MM.1S (cell line): ENCODE measurements at regions not wholly inside any gene's neighbourhood (a gene's known extent, or its start where the extent isn't known, plus 50 kb on each side); places are given as distances from the start of the nearest gene placed in this dataset.

Source experiments
- DNase-seq: peaks from one replicate; pipeline ENCODE4 v3.0.0-alpha.2; 2015
- H2AFZ ChIP-seq: fragments of 300-600 bp; sonication (generic); 2 replicates; pipeline ENCODE4 v1.6.0; 2016; ENCODE audit warnings: antibody characterized with exemption, low read length
- H3F3A ChIP-seq: fragments of 300-600 bp; sonication (generic); 2 replicates; pipeline ENCODE4 v1.6.1; 2016; ENCODE audit warnings: mild to moderate bottlenecking, antibody characterized with exemption, low read length, moderate library complexity, mixed read lengths; ENCODE audit not compliant: insufficient read depth
- H3K27ac ChIP-seq: fragments of 300-600 bp; sonication (generic); 2 replicates; pipeline ENCODE4 v1.5.1; 2016; ENCODE audit warnings: mild to moderate bottlenecking, low read length
- H3K27me3 ChIP-seq: fragments of 300-600 bp; sonication (generic); replicated peaks from 2 replicates; pipeline ENCODE4 v1.6.0; 2016; ENCODE audit warnings: low read length; ENCODE audit not compliant: insufficient read depth
- H3K36me3 ChIP-seq: fragments of 300-600 bp; sonication (generic); replicated peaks from 2 replicates; pipeline ENCODE4 v1.6.1; 2016; ENCODE audit warnings: mild to moderate bottlenecking, low read length, mixed read lengths; ENCODE audit not compliant: insufficient read depth
- H3K4me1 ChIP-seq: fragments of 300-600 bp; sonication (generic); 2 replicates; pipeline ENCODE4 v1.6.1; 2016; ENCODE audit warnings: low read length, mixed read lengths
- H3K4me2 ChIP-seq: fragments of 300-600 bp; sonication (generic); 2 replicates; pipeline ENCODE4 v1.6.0; 2016; ENCODE audit warnings: low read depth, low read length
- H3K4me3 ChIP-seq: fragments of 300-600 bp; sonication (generic); 2 replicates; pipeline ENCODE4 v1.5.1; 2016; ENCODE audit warnings: low read length, mixed read lengths
- H3K79me2 ChIP-seq: fragments of 300-600 bp; sonication (generic); 2 replicates; pipeline ENCODE4 v1.6.1; 2016; ENCODE audit warnings: mixed run types, low read length, mixed read lengths
- H3K9ac ChIP-seq: fragments of 300-600 bp; sonication (generic); 2 replicates; pipeline ENCODE4 v1.6.1; 2016; ENCODE audit warnings: low read length, mixed read lengths
- H3K9me2 ChIP-seq: fragments of 300-600 bp; sonication (generic); replicated peaks from 2 replicates; pipeline ENCODE4 v1.6.1; 2016; ENCODE audit warnings: mild to moderate bottlenecking, low read length, mixed read lengths; ENCODE audit not compliant: insufficient read depth
- H3K9me3 ChIP-seq: fragments of 300-600 bp; sonication (generic); replicated peaks from 2 replicates; pipeline ENCODE4 v1.6.1; 2016; ENCODE audit warnings: mild to moderate bottlenecking, low read length, mixed read lengths; ENCODE audit not compliant: insufficient read depth
- H4K20me1 ChIP-seq: fragments of 300-600 bp; sonication (generic); 2 replicates; pipeline ENCODE4 v1.6.1; 2016; ENCODE audit warnings: mild to moderate bottlenecking, low read length, moderate library complexity, mixed read lengths; ENCODE audit not compliant: insufficient read depth
- CTCF ChIP-seq: fragments of 300-600 bp; sonication (generic); IDR thresholded peaks from 2 replicates; pipeline ENCODE4 v1.5.1; 2016; ENCODE audit warnings: antibody characterized with exemption, low read length, mixed read lengths
- EZH2 ChIP-seq: fragments of 300-600 bp; sonication (generic); optimal IDR thresholded peaks from 2 replicates; pipeline ENCODE3; 2017; ENCODE audit warnings: low read depth, mild to moderate bottlenecking, antibody characterized with exemption, low read length, mixed read lengths
- EZH2phosphoT487 ChIP-seq: fragments of 300-600 bp; sonication (generic); IDR thresholded peaks from 2 replicates; pipeline ENCODE4 v1.6.1; 2018; ENCODE audit warnings: antibody characterized with exemption, low read length

- H3K4me1 ChIP-seq, result no peaks in the 10 kb centered on the region
- H3K9me3 ChIP-seq, result no peaks in the 10 kb centered on the region
- H3K36me3 ChIP-seq, result no peaks in the 10 kb centered on the region
- H3K79me2 ChIP-seq, result no peaks in the 10 kb centered on the region
- no peaks in the 10 kb centered on the region for H3K27me3 ChIP-seq
- no peak for TF ChIP-seq EZH2
- TF ChIP-seq EZH2phosphoT487, result no peak
- no peak for TF ChIP-seq CTCF
- H3K4me3 ChIP-seq, result no peak overlapping the region
- H3K9me2 ChIP-seq, result no peaks in the 10 kb centered on the region
- no peak overlapping the region for H3K9ac ChIP-seq
- no peak overlapping the region for H3K27ac ChIP-seq
- DNase-seq, result no peak
- no peak overlapping the region for H2AFZ ChIP-seq
- H3F3A ChIP-seq, result no peaks in the 10 kb centered on the region
- no peak overlapping the region for H3K4me2 ChIP-seq
- no peaks in the 10 kb centered on the region for H4K20me1 ChIP-seq
Observed at GRCh38 chr10:21431799-21432198, 93.7 kb downstream of the SKIDA1 start.

- H3K4me3 ChIP-seq, result no peak overlapping the region
- TF ChIP-seq EZH2phosphoT487, result no peak
- no peaks in the 10 kb centered on the region for H3K9me2 ChIP-seq
- H3K4me2 ChIP-seq, result no peak overlapping the region
- H3F3A ChIP-seq, result no peaks in the 10 kb centered on the region
- H3K79me2 ChIP-seq, result no peaks in the 10 kb centered on the region
- H3K36me3 ChIP-seq, result no peaks in the 10 kb centered on the region
- H4K20me1 ChIP-seq, result no peaks in the 10 kb centered on the region
- no peak for DNase-seq
- no peaks in the 10 kb centered on the region for H3K27me3 ChIP-seq
- no peaks in the 10 kb centered on the region for H3K9me3 ChIP-seq
- H3K27ac ChIP-seq, result no peak overlapping the region
- H3K4me1 ChIP-seq, result no peaks in the 10 kb centered on the region
- H2AFZ ChIP-seq, result no peak overlapping the region
- no peak overlapping the region for H3K9ac ChIP-seq
Observed at GRCh38 chr10:21427804-21428481, 97.5 kb downstream of the SKIDA1 start.

- Histone ChIP-seq H3K27me3 (no peaks in the 10 kb centered on the region), H3K4me1 (no peaks in the 10 kb centered on the region), H3K4me3 (no peak overlapping the region), H3K9me3 (no peaks in the 10 kb centered on the region), H4K20me1 (no peaks in the 10 kb centered on the region), H3K9me2 (no peaks in the 10 kb centered on the region), H3K27ac (no peak overlapping the region), H2AFZ (no peak overlapping the region), H3K9ac (no peak overlapping the region), H3K36me3 (no peaks in the 10 kb centered on the region), H3K4me2 (no peak overlapping the region), H3F3A (no peaks in the 10 kb centered on the region), H3K79me2 (no peaks in the 10 kb centered on the region)
- TF ChIP-seq EZH2 (no peak), EZH2phosphoT487 (no peak), CTCF (no peak)
- DNase-seq, result no peak
Observed at GRCh38 chr10:21424459-21424861, 101.0 kb downstream of the SKIDA1 start.

GRCh38 chr10:21423850-21424249 is 101.6 kb downstream of the SKIDA1 start:
- DNase-seq, result no peak
- no peak for TF ChIP-seq CTCF
- no peak for TF ChIP-seq EZH2phosphoT487
- no peak for TF ChIP-seq EZH2
- no peak overlapping the region for H2AFZ ChIP-seq

More at GRCh38 chr10:21423850-21424249, 101.6 kb downstream of the SKIDA1 start:
- no peaks in the 10 kb centered on the region for H3K4me1 ChIP-seq
- H4K20me1 ChIP-seq, result no peaks in the 10 kb centered on the region
- H3K27me3 ChIP-seq, result no peaks in the 10 kb centered on the region
- H3K9me2 ChIP-seq, result no peaks in the 10 kb centered on the region
- no peaks in the 10 kb centered on the region for H3K79me2 ChIP-seq
- no peaks in the 10 kb centered on the region for H3K36me3 ChIP-seq
- H3K4me3 ChIP-seq, result no peak overlapping the region
- no peak overlapping the region for H3K9ac ChIP-seq
- H3K9me3 ChIP-seq, result no peaks in the 10 kb centered on the region
- no peak overlapping the region for H3K4me2 ChIP-seq
- H3F3A ChIP-seq, result no peaks in the 10 kb centered on the region
- no peak overlapping the region for H3K27ac ChIP-seq
